Tibial nerve (tissue), 3 donors: ENCODE measurements at regions not wholly inside any gene's neighbourhood (a gene's known extent, or its start where the extent isn't known, plus 50 kb on each side); places are given as distances from the start of the nearest gene placed in this dataset.

Source experiments
- POLR2A ChIP-seq, 2 donors: fragments of 450-650 bp; IDR thresholded peaks; one replicate each; pipeline ENCODE4 v1.6.1; 2017; ENCODE audit warnings: antibody characterized with exemption in 2 of 2, mild to moderate bottlenecking in 2 of 2, moderate library complexity in 2 of 2
- TF ChIP-seq, protein P1 (sequence below), 5 experiments: fragments of 200-600 bp in 3 of 5; fragments of 450-650 bp in 2 of 5; sonication (generic) in 3 of 5; IDR thresholded peaks; one replicate each; pipeline ENCODE4 v1.5.1; 2016 to 2019; ENCODE audit warnings: antibody characterized with exemption in 5 of 5, mild to moderate bottlenecking in 3 of 5, moderate library complexity in 2 of 5

GRCh38 chr2:78865667-78866066, 159.8 kb upstream of the REG3G start:
- TF ChIP-seq, protein P1, sequence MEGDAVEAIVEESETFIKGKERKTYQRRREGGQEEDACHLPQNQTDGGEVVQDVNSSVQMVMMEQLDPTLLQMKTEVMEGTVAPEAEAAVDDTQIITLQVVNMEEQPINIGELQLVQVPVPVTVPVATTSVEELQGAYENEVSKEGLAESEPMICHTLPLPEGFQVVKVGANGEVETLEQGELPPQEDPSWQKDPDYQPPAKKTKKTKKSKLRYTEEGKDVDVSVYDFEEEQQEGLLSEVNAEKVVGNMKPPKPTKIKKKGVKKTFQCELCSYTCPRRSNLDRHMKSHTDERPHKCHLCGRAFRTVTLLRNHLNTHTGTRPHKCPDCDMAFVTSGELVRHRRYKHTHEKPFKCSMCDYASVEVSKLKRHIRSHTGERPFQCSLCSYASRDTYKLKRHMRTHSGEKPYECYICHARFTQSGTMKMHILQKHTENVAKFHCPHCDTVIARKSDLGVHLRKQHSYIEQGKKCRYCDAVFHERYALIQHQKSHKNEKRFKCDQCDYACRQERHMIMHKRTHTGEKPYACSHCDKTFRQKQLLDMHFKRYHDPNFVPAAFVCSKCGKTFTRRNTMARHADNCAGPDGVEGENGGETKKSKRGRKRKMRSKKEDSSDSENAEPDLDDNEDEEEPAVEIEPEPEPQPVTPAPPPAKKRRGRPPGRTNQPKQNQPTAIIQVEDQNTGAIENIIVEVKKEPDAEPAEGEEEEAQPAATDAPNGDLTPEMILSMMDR (IDR thresholded peaks at IDR 0.05): no peak
- no peak for TF ChIP-seq POLR2A (IDR thresholded peaks at IDR 0.05)
